H1 (cell line): ENCODE measurements at regions not wholly inside any gene's neighbourhood (a gene's known extent, or its start where the extent isn't known, plus 50 kb on each side); places are given as distances from the start of the nearest gene placed in this dataset.

Experiments
- CTCF ChIA-PET: fragments of 300-600 bp; sonication (Branson Sonifier 250); formaldehyde crosslinking; loops from one replicate; lab custom pipeline; 2021; ENCODE audit not compliant: partially characterized antibody; lab: Charles Lee
- POLR2A ChIA-PET: fragments of 300-600 bp; sonication (Branson Sonifier 250); formaldehyde crosslinking; loops from one replicate; lab custom pipeline; 2021; ENCODE audit warnings: inconsistent platforms; ENCODE audit not compliant: partially characterized antibody; lab: Charles Lee
- DNase-seq, 2 experiments: peaks; one replicate each; pipeline versions ENCODE4 v3.0.0 to v3.0.0-alpha.2; 2010 to 2022; ENCODE audit warnings: low spot score in 2 of 2, low read depth in 1 of 2, mixed read lengths in 1 of 2
- FAIRE-seq: peaks from 2 replicates; lab custom pipeline; 2011; peaks lifted over from hg19 to GRCh38; lab: Jason Lieb, UNC
- H2AFZ ChIP-seq: 2 replicates; pipeline ENCODE4 v1.8.1; 2012; ENCODE audit warnings: low read length, inconsistent platforms
- H2AK5ac ChIP-seq: 2 replicates; pipeline ENCODE4 v1.6.1; 2013; ENCODE audit warnings: low read depth, low read length
- H2BK120ac ChIP-seq: replicated peaks from 2 replicates; pipeline ENCODE3; 2013; ENCODE audit warnings: low read depth, low read length, inconsistent platforms
- H2BK12ac ChIP-seq: 2 replicates; pipeline ENCODE4 v1.6.1; 2013; ENCODE audit warnings: low read depth, low read length
- H2BK15ac ChIP-seq: 2 replicates; pipeline ENCODE4 v1.6.1; 2013; ENCODE audit warnings: low read length
- H2BK20ac ChIP-seq: 2 replicates; pipeline ENCODE4 v1.6.1; 2013; ENCODE audit warnings: low read length
- H2BK5ac ChIP-seq: 2 replicates; pipeline ENCODE4 v1.6.1; 2013; ENCODE audit warnings: low read depth, low read length
- H3K14ac ChIP-seq: 2 replicates; pipeline ENCODE4 v1.6.1; 2013; ENCODE audit warnings: inconsistent platforms; ENCODE audit not compliant: insufficient read length
- H3K18ac ChIP-seq: 2 replicates; pipeline ENCODE4 v1.6.1; 2013; ENCODE audit warnings: low read length; ENCODE audit errors: extremely low read depth
- H3K23ac ChIP-seq: 2 replicates; pipeline ENCODE4 v1.6.1; 2013; ENCODE audit warnings: inconsistent platforms; ENCODE audit not compliant: insufficient read length
- H3K23me2 ChIP-seq: 2 replicates; pipeline ENCODE4 v1.6.1; 2013; ENCODE audit warnings: low read depth, low read length
- H3K27ac ChIP-seq: 2 replicates; pipeline ENCODE4 v1.6.1; 2011; ENCODE audit warnings: low read depth, low read length, inconsistent platforms
- H3K27me3 ChIP-seq, 4 experiments: replicated peaks in 1 of 4; 1 replicate in 1 of 4; 2 replicates in 3 of 4; pipeline versions ENCODE4 v1.6.1 to v1.8.1; 2011 to 2013; ENCODE audit warnings: low read length in 3 of 4, mild to moderate bottlenecking in 3 of 4, inconsistent platforms in 2 of 4, mixed read lengths in 2 of 4, moderate library complexity in 1 of 4; ENCODE audit not compliant: control insufficient read depth in 3 of 4, insufficient read depth in 3 of 4; ENCODE audit errors: extremely low read depth in 1 of 4
- H3K36me3 ChIP-seq, 4 experiments: 2 replicates each; pipeline versions ENCODE4 v1.6.1 to v1.8.1; 2011 to 2013; ENCODE audit warnings: mild to moderate bottlenecking in 4 of 4, low read length in 3 of 4, moderate library complexity in 2 of 4, control low read depth in 1 of 4, inconsistent platforms in 1 of 4; ENCODE audit not compliant: insufficient read depth in 4 of 4, control insufficient read depth in 2 of 4
- H3K4ac ChIP-seq: replicated peaks from 2 replicates; pipeline ENCODE3; 2013; ENCODE audit warnings: low read length, low read depth, mixed read lengths, inconsistent platforms; ENCODE audit not compliant: insufficient read length
- H3K4me1 ChIP-seq, 4 experiments: replicated peaks in 1 of 4; 1 replicate in 1 of 4; 2 replicates in 3 of 4; pipeline versions ENCODE4 v1.6.1 to v1.8.1; 2011 to 2013; ENCODE audit warnings: low read length in 3 of 4, inconsistent platforms in 2 of 4, mixed read lengths in 1 of 4; ENCODE audit not compliant: insufficient read depth in 4 of 4, control insufficient read depth in 3 of 4
- H3K4me2 ChIP-seq, 2 experiments: 2 replicates each; pipeline versions ENCODE4 v1.6.1 to v1.8.1; 2011 to 2013; ENCODE audit warnings: low read depth in 2 of 2, low read length in 2 of 2, control low read depth in 1 of 2, inconsistent platforms in 1 of 2, mild to moderate bottlenecking in 1 of 2; ENCODE audit not compliant: insufficient read depth in 1 of 2
- H3K4me3 ChIP-seq, 4 experiments: fragments of 200-600, 300-600 bp in 1 of 4; sonication (generic), shearing (Covaris generic), sonication (Bioruptor Twin) in 1 of 4; 2 replicates each; pipeline versions ENCODE4 v1.5.1 to v1.8.1; 2011 to 2016; ENCODE audit warnings: low read length in 4 of 4, low read depth in 3 of 4, control low read depth in 2 of 4, inconsistent platforms in 2 of 4, mild to moderate bottlenecking in 2 of 4, mixed read lengths in 1 of 4, moderate library complexity in 1 of 4; ENCODE audit not compliant: insufficient read depth in 2 of 4; ENCODE audit errors: extremely low read depth in 1 of 4
- H3K56ac ChIP-seq: replicated peaks from 2 replicates; pipeline ENCODE3; 2013; ENCODE audit warnings: low read depth, mild to moderate bottlenecking, mixed read lengths, low read length, inconsistent platforms; ENCODE audit not compliant: insufficient read length
- H3K79me1 ChIP-seq: 2 replicates; pipeline ENCODE4 v1.6.1; 2013; ENCODE audit warnings: low read depth, low read length, control low read depth
- H3K79me2 ChIP-seq, 2 experiments: 2 replicates each; pipeline versions ENCODE4 v1.6.1 to v1.8.1; 2012 to 2013; ENCODE audit warnings: low read length in 2 of 2, mild to moderate bottlenecking in 2 of 2, inconsistent platforms in 1 of 2; ENCODE audit not compliant: insufficient read depth in 2 of 2, control insufficient read depth in 1 of 2
- H3K9ac ChIP-seq, 4 experiments: replicated peaks in 1 of 4; 1 replicate in 1 of 4; 2 replicates in 3 of 4; pipeline versions ENCODE4 v1.6.1 to v1.8.1; 2011 to 2013; ENCODE audit warnings: low read depth in 3 of 4, low read length in 3 of 4, control low read depth in 2 of 4, mild to moderate bottlenecking in 2 of 4, moderate library complexity in 2 of 4, inconsistent platforms in 1 of 4; ENCODE audit errors: extremely low read depth in 1 of 4
- H3K9me3 ChIP-seq, 2 experiments: 2 replicates each; pipeline versions ENCODE4 v1.6.1 to v1.8.1; 2012 to 2013; ENCODE audit warnings: mild to moderate bottlenecking in 2 of 2, moderate library complexity in 2 of 2, control low read depth in 1 of 2, inconsistent platforms in 1 of 2, low read depth in 1 of 2, low read length in 1 of 2, mixed read lengths in 1 of 2; ENCODE audit not compliant: insufficient read depth in 2 of 2
- H4K20me1 ChIP-seq, 2 experiments: replicated peaks in 1 of 2; 2 replicates each; pipeline versions ENCODE3 to v1.8.1; 2011 to 2013; ENCODE audit warnings: inconsistent platforms in 2 of 2, low read length in 2 of 2, mild to moderate bottlenecking in 1 of 2; ENCODE audit not compliant: insufficient read depth in 2 of 2, control insufficient read depth in 1 of 2
- H4K5ac ChIP-seq: 2 replicates; pipeline ENCODE4 v1.6.1; 2013; ENCODE audit warnings: low read length, low read depth, mixed read lengths, inconsistent platforms; ENCODE audit not compliant: insufficient read length
- H4K8ac ChIP-seq: 2 replicates; pipeline ENCODE4 v1.8.0; 2013; ENCODE audit warnings: mild to moderate bottlenecking, moderate library complexity, low read length, inconsistent platforms; ENCODE audit not compliant: insufficient read depth; ENCODE audit errors: extremely low read depth
- H4K91ac ChIP-seq: replicated peaks from 2 replicates; pipeline ENCODE3; 2013; ENCODE audit warnings: low read length, mixed read lengths, inconsistent platforms; ENCODE audit not compliant: insufficient read length
- RAD21 ChIP-seq, 2 experiments: IDR thresholded peaks in 1 of 2; conservative IDR thresholded peaks in 1 of 2; 2 replicates each; pipeline ENCODE4 v1.6.1; 2011; ENCODE audit warnings: low read depth in 2 of 2, low read length in 2 of 2, improper control_type of control experiment in 1 of 2, inconsistent platforms in 1 of 2, mild to moderate bottlenecking in 1 of 2, moderate library complexity in 1 of 2
- SAP30 ChIP-seq: fragments of 300-600 bp; sonication (generic); IDR thresholded peaks from 2 replicates; pipeline ENCODE4 v1.7.1; 2012; ENCODE audit warnings: low read length, moderate library complexity, mild to moderate bottlenecking, inconsistent platforms; ENCODE audit not compliant: insufficient read depth, insufficient replicate concordance
- WGBS, 2 experiments: shearing (Covaris generic) in 1 of 2; methylation state at CpG; one replicate each; pipeline versions ENCODE4 v1.1.6 to v1.1.7; 2013 to 2015; ENCODE audit warnings: low lambda C conversion rate in 2 of 2, mixed read lengths in 2 of 2, inconsistent platforms in 1 of 2, low coverage in 1 of 2, missing lambda C conversion rate in 1 of 2; ENCODE audit not compliant: insufficient replicate concordance in 2 of 2, insufficient coverage in 1 of 2, insufficient read length in 1 of 2; ENCODE audit errors: extremely low coverage in 1 of 2, missing lambda C conversion rate in 1 of 2; 5-methylcytosine and 5-hydroxymethylcytosine counted together

- Histone ChIP-seq H4K8ac (no peak overlapping the region), H2AK5ac (no peak overlapping the region), H3K4ac (no peak overlapping the region), H3K14ac (no peak overlapping the region), H3K4me1 (no peaks in the 10 kb centered on the region), H2AFZ (no peak overlapping the region), H3K27me3 (no peaks in the 10 kb centered on the region), H3K36me3 (no peaks in the 10 kb centered on the region), H4K5ac (no peak overlapping the region), H3K23me2 (no peaks in the 10 kb centered on the region), H3K79me1 (no peaks in the 10 kb centered on the region), H2BK12ac (no peak overlapping the region), H3K9me3 (no peaks in the 10 kb centered on the region), H3K23ac (no peak overlapping the region), H2BK20ac (no peak overlapping the region), H4K20me1 (no peaks in the 10 kb centered on the region), H3K9ac (no peak overlapping the region), H3K27ac (no peak overlapping the region), H2BK15ac (no peak overlapping the region), H3K56ac (no peak overlapping the region), H3K4me2 (no peak overlapping the region), H4K91ac (no peak overlapping the region), H2BK120ac (no peak overlapping the region), H3K79me2 (no peaks in the 10 kb centered on the region), H3K18ac (no peak overlapping the region), H2BK5ac (no peak overlapping the region), H3K4me3 (no peak overlapping the region)
- ChIA-PET CTCF (no interaction called here), POLR2A (no interaction called here)
- TF ChIP-seq RAD21 (IDR thresholded peaks at IDR 0.05 in 1 of 2, conservative IDR thresholded peaks at IDR 0.05 in 1 of 2; ENCODE audit: low read depth in 2 of 2, low read length in 2 of 2) (no peak), SAP30 (no peak)
- no peak for FAIRE-seq
- no peak for DNase-seq
- 92% methylated on average over 2 of the region's 2 CpGs; no CpG with 5 or more reads in 1 of the 2 experiments for WGBS, 2 experiments
Observed at GRCh38 chr9:75607521-75607920, 283.0 kb upstream of the PCSK5 start.
